B cell (primary cell): ENCODE measurements at regions not wholly inside any gene's neighbourhood (a gene's known extent, or its start where the extent isn't known, plus 50 kb on each side); places are given as distances from the start of the nearest gene placed in this dataset.
"Not testable (repeated sequence)": the region's sequence is repeated elsewhere in the genome, so short reads cannot be mapped to it uniquely, and the experiment has no call there.

ENCODE experiments used
- EZH2 ChIP-seq: IDR thresholded peaks from 2 replicates; pipeline ENCODE4 v1.6.1; 2012; ENCODE audit warnings: borderline replicate concordance, low read depth, mild to moderate bottlenecking, moderate library complexity, low read length; ENCODE audit not compliant: insufficient read depth, poor library complexity, severe bottlenecking
- TF ChIP-seq, protein P1 (sequence below): fragments of 200-600 bp; IDR thresholded peaks from one replicate; pipeline ENCODE4 v1.8.0; 2022; ENCODE audit warnings: antibody characterized with exemption, mild to moderate bottlenecking

DNA sequence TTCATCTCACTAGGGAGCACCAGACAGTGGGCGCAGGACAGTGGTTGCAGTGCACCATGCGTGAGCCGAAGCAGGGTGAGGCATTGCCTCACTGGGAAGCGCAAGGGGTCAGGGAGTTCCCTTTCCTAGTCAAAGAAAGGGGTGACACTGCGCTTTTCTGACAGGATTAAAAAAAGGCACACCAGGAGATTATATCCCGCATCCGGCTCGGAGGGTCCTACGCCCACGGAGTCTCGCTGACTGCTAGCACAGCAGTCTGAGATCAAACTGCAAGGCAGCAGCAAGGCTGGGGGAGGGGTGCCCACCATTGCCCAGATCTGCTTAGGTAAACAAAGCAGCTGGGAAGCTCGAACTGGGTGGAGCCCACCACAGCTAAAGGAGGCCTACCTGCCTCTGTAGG is 1416.7 kb upstream of the C9orf72 start:
- TF ChIP-seq, protein P1, sequence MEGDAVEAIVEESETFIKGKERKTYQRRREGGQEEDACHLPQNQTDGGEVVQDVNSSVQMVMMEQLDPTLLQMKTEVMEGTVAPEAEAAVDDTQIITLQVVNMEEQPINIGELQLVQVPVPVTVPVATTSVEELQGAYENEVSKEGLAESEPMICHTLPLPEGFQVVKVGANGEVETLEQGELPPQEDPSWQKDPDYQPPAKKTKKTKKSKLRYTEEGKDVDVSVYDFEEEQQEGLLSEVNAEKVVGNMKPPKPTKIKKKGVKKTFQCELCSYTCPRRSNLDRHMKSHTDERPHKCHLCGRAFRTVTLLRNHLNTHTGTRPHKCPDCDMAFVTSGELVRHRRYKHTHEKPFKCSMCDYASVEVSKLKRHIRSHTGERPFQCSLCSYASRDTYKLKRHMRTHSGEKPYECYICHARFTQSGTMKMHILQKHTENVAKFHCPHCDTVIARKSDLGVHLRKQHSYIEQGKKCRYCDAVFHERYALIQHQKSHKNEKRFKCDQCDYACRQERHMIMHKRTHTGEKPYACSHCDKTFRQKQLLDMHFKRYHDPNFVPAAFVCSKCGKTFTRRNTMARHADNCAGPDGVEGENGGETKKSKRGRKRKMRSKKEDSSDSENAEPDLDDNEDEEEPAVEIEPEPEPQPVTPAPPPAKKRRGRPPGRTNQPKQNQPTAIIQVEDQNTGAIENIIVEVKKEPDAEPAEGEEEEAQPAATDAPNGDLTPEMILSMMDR: not testable (repeated sequence)
- TF ChIP-seq EZH2: not testable (repeated sequence)
